ENCODE measurements at regions not wholly inside any gene's neighbourhood (a gene's known extent, or its start where the extent isn't known, plus 50 kb on each side); places are given as distances from the start of the nearest gene placed in this dataset.

GRCh38 chr3:177930771-177931170, 605.5 kb upstream of the KCNMB2 start:
- no peak for DNase-seq (ENCODE audit: low read depth, low spot score)

- no peak for DNase-seq (ENCODE audit: low read depth, low spot score)
These were observed 604.9 kb upstream of the KCNMB2 start for GRCh38 chr3:177931346-177931745.

- DNase-seq (ENCODE audit: low read depth, low spot score): no peak
These were observed 603.9 kb upstream of the KCNMB2 start for GRCh38 chr3:177932346-177932745.

- no peak for DNase-seq (ENCODE audit: low read depth, low spot score)
These were observed 603.2 kb upstream of the KCNMB2 start for GRCh38 chr3:177932750-177933660.

- DNase-seq (ENCODE audit: low read depth, low spot score): no peak
These were observed 602.0 kb upstream of the KCNMB2 start for GRCh38 chr3:177934001-177934891.

GRCh38 chr3:177935047-177935446, 601.2 kb upstream of the KCNMB2 start:
- no peak for DNase-seq (ENCODE audit: low read depth, low spot score)

GRCh38 chr3:177936721-177937120, 599.5 kb upstream of the KCNMB2 start:
- no peak for DNase-seq (ENCODE audit: low read depth, low spot score)

GRCh38 chr3:177942911-177943310, 593.3 kb upstream of the KCNMB2 start:
- no peak for DNase-seq (ENCODE audit: low read depth, low spot score)

GRCh38 chr3:177944228-177944661, 592.0 kb upstream of the KCNMB2 start:
- no peak for DNase-seq (ENCODE audit: low read depth, low spot score)

- no peak for DNase-seq (ENCODE audit: low read depth, low spot score)
These were observed 590.2 kb upstream of the KCNMB2 start for GRCh38 chr3:177946048-177946447.

GRCh38 chr3:177946497-177946896, 589.7 kb upstream of the KCNMB2 start:
- DNase-seq (ENCODE audit: low read depth, low spot score): no peak

- DNase-seq (ENCODE audit: low read depth, low spot score): no peak
These were observed 589.3 kb upstream of the KCNMB2 start for GRCh38 chr3:177946936-177947335.

- no peak for DNase-seq (ENCODE audit: low read depth, low spot score)
These were observed 588.3 kb upstream of the KCNMB2 start for GRCh38 chr3:177947901-177948300.

GRCh38 chr3:177948716-177949425, 587.4 kb upstream of the KCNMB2 start:
- DNase-seq (ENCODE audit: low read depth, low spot score): no peak

GRCh38 chr3:177959188-177959587, 577.0 kb upstream of the KCNMB2 start:
- no peak for DNase-seq (ENCODE audit: low read depth, low spot score)

- no peak for DNase-seq (ENCODE audit: low read depth, low spot score)
These were observed 576.2 kb upstream of the KCNMB2 start for GRCh38 chr3:177960014-177960413.

- no peak for DNase-seq (ENCODE audit: low read depth, low spot score)
These were observed 575.5 kb upstream of the KCNMB2 start for GRCh38 chr3:177960722-177961121.

GRCh38 chr3:177961784-177962183, 574.5 kb upstream of the KCNMB2 start:
- DNase-seq (ENCODE audit: low read depth, low spot score): no peak

- DNase-seq (ENCODE audit: low read depth, low spot score): no peak
These were observed 569.7 kb upstream of the KCNMB2 start for GRCh38 chr3:177966493-177966892.

- no peak for DNase-seq (ENCODE audit: low read depth, low spot score)
These were observed 567.3 kb upstream of the KCNMB2 start for GRCh38 chr3:177968891-177969290.

- DNase-seq (ENCODE audit: low read depth, low spot score): no peak
These were observed 562.9 kb upstream of the KCNMB2 start for GRCh38 chr3:177973241-177973840.

Data from smooth muscle cell of the brain vasculature (primary cell).